Heart right ventricle (tissue), 16 donors: ENCODE measurements at regions not wholly inside any gene's neighbourhood (a gene's known extent, or its start where the extent isn't known, plus 50 kb on each side); places are given as distances from the start of the nearest gene placed in this dataset.

ENCODE experiments used
- ATAC-seq, 8 donors: fragments of 200-7000 bp; cut with Tn5 transposase; one replicate each; pipeline ENCODE4 v1.9.1; 2020; ENCODE audit warnings: mild to moderate bottlenecking in 8 of 8, moderate library complexity in 8 of 8, moderate number of reproducible peaks in 1 of 8
- DNase-seq, 2 donors: peaks; one replicate each; pipeline ENCODE4 v3.0.0-alpha.2; 2020
- H3K27ac ChIP-seq, 10 donors: fragments of 200-600 bp; sonication (generic) in 2 of 10; one replicate each; pipeline versions ENCODE4 v1.5.0 to v1.8.0; 2020 to 2022; ENCODE audit warnings: mild to moderate bottlenecking in 3 of 10
- H3K27me3 ChIP-seq, 7 donors: fragments of 200-600 bp; one replicate each; pipeline ENCODE4 v1.8.0; 2021 to 2022; ENCODE audit warnings: mild to moderate bottlenecking in 2 of 7
- H3K36me3 ChIP-seq, 9 donors: fragments of 200-600 bp; sonication (generic) in 1 of 9; one replicate each; pipeline versions ENCODE4 v1.5.0 to v1.8.0; 2020 to 2022; ENCODE audit warnings: mild to moderate bottlenecking in 2 of 9
- H3K4me1 ChIP-seq, 9 donors: fragments of 200-600 bp; sonication (generic) in 1 of 9; one replicate each; pipeline versions ENCODE4 v1.5.0 to v1.8.0; 2020 to 2022; ENCODE audit warnings: mild to moderate bottlenecking in 4 of 9
- H3K4me3 ChIP-seq, 10 donors: fragments of 200-600 bp; sonication (generic) in 2 of 10; one replicate each; pipeline versions ENCODE4 v1.5.0 to v1.8.0; 2020 to 2022; ENCODE audit warnings: mild to moderate bottlenecking in 7 of 10, moderate library complexity in 2 of 10
- H3K9me3 ChIP-seq, 11 donors: fragments of 200-600 bp in 10 of 11; sonication (generic) in 2 of 11; one replicate each; pipeline versions ENCODE4 v1.5.0 to v1.8.0; 2013 to 2022; ENCODE audit warnings: mild to moderate bottlenecking in 2 of 11, control low read depth in 1 of 11, moderate library complexity in 1 of 11
- CTCF ChIP-seq, 9 donors: fragments of 200-600 bp; sonication (generic) in 2 of 9; IDR thresholded peaks; one replicate each; pipeline versions ENCODE4 v1.5.0 to v1.8.0; 2021 to 2022; ENCODE audit warnings: antibody characterized with exemption in 9 of 9, mild to moderate bottlenecking in 5 of 9, moderate library complexity in 1 of 9
- WGBS, 2 donors: extraction: QIAGEN DNeasy Blood & Tissue Kit; methylation state at CpG; one replicate each; pipeline ENCODE4 v1.1.7; 2013; ENCODE audit warnings: inconsistent platforms in 1 of 2; 5-methylcytosine and 5-hydroxymethylcytosine counted together
- intact Hi-C, 10 donors: fragments of 100-400 bp; cut with DNase I; formaldehyde crosslinking; loops; one replicate each; pipeline versions ENCODE4 v1.11.1 to v1.14.2; 2022
- donor health status: Arrhythmogenic right ventricular cardiomyopathy.
- donor health status: ischemic (EF 13 %, LVEDD 7.1; RV severe dilation, severe dysfunction).
- donor health status: healthy with polysubstance abuse.
- donor health status: DM: no; HTN: yes; CAD: no.
- donor health status: DM: no; HTN: no; CAD: no.
- donor health status: ischemic (EF 25% LVEDD 6.9; RV normal size, moderate dysfunction).
- donor health status: ischemic (EF 25% LVEDD 5.7; RV mildly dilated, moderate dysfunction).
- donor health status: healthy.
- donor health status: DM: yes; HTN: yes; CAD: no.
- donor health status: Ischemic cardiomyopathy.
- donor health status: ischemic (EF 35%, LVEDD 5.7; RV mildly dilated, moderate dysfunction).
- donor health status: nonischemic (EF 11% LVEDD 7.7; RV severe dilation, severe dysfunction).
- donor health status: DM: yes; HTN: yes; CAD: no.
- donor health status: PGD.
- donor health status: ischemic (EF 29% LVEDD 5.4; RV normal size, mild dysfunction).
- donor health status: nonischemic (EF 23%, LVEDD 6.1; RV moderate dilation, normal function).

- intact Hi-C loops = no loop called here
- Histone ChIP-seq H3K9me3 (no peaks in the 10 kb centered on the region), H3K36me3 (no peaks in the 10 kb centered on the region), H3K4me1 (no peaks in the 10 kb centered on the region), H3K27me3 (no peaks in the 10 kb centered on the region), H3K27ac (no peak overlapping the region), H3K4me3 (no peak overlapping the region)
- no peak for DNase-seq
- TF ChIP-seq CTCF (IDR thresholded peaks at IDR 0.05) = no peak
- WGBS, 2 donors = 84 to 94% methylated on average over 2 of the region's 2 CpGs
- ATAC-seq = no peak
Observed at GRCh38 chr5:63650581-63650980, 311.7 kb downstream of the HTR1A start.

GRCh38 chr5:63648376-63648775 lies 313.9 kb downstream of the HTR1A start:
- Histone ChIP-seq H3K27me3 (no peaks in the 10 kb centered on the region), H3K4me1 (no peaks in the 10 kb centered on the region), H3K27ac (no peak overlapping the region), H3K36me3 (no peaks in the 10 kb centered on the region), H3K9me3 (no peaks in the 10 kb centered on the region), H3K4me3 (no peak overlapping the region)
- TF ChIP-seq CTCF (IDR thresholded peaks at IDR 0.05) = no peak
- intact Hi-C loops = no loop called here
- no peak for ATAC-seq
- DNase-seq = no peak

- Histone ChIP-seq H3K4me1 (no peaks in the 10 kb centered on the region), H3K9me3 (peaks cover 0 to 16% (median 0%) of the 10 kb centered on the region in 11 donors), H3K27ac (no peak overlapping the region), H3K36me3 (no peaks in the 10 kb centered on the region), H3K27me3 (no peaks in the 10 kb centered on the region), H3K4me3 (no peak overlapping the region)
- 82 to 87% methylated on average over 4 of the region's 4 CpGs for WGBS, 2 donors
- DNase-seq (no peak), ATAC-seq (no peak)
- TF ChIP-seq CTCF (IDR thresholded peaks at IDR 0.05) = no peak
- intact Hi-C loops = no loop called here
Observed at GRCh38 chr5:63629951-63630630, 332.2 kb downstream of the HTR1A start.

- Histone ChIP-seq H3K27ac (no peak overlapping the region), H3K4me3 (no peak overlapping the region), H3K9me3 (peaks cover 0 to 8% (median 0%) of the 10 kb centered on the region in 11 donors), H3K4me1 (no peaks in the 10 kb centered on the region), H3K36me3 (no peaks in the 10 kb centered on the region), H3K27me3 (no peaks in the 10 kb centered on the region)
- WGBS, 2 donors = 95 to 98% methylated on average over 3 of the region's 3 CpGs
- ATAC-seq (no peak), DNase-seq (no peak)
- intact Hi-C loops = no loop called here
- TF ChIP-seq CTCF (IDR thresholded peaks at IDR 0.05) = no peak
Observed at GRCh38 chr5:63613442-63613841, 348.8 kb downstream of the HTR1A start.
